ENCODE measurements at regions not wholly inside any gene's neighbourhood (a gene's known extent, or its start where the extent isn't known, plus 50 kb on each side); places are given as distances from the start of the nearest gene placed in this dataset.
A peak's percentile ranks its signal among the peaks of the same experiment; 100 is the strongest.

GRCh38 chr1:201610858-201611257 is 71.9 kb downstream of the NAV1 start:
- DNase-seq (ENCODE audit: low read depth): no peak

GRCh38 chr1:201612645-201613044 is 73.7 kb downstream of the NAV1 start:
- DNase-seq (ENCODE audit: low read depth): no peak

- DNase-seq (ENCODE audit: low read depth): no peak
Observed at GRCh38 chr1:201614262-201615015, 75.5 kb downstream of the NAV1 start.

- no peak for DNase-seq (ENCODE audit: low read depth)
Observed at GRCh38 chr1:201617157-201617556, 78.2 kb downstream of the NAV1 start.

GRCh38 chr1:201618389-201618788 is 79.5 kb downstream of the NAV1 start:
- DNase-seq (ENCODE audit: low read depth): no peak

- DNase-seq (ENCODE audit: low read depth): no peak
Observed at GRCh38 chr1:201618905-201619304, 80.0 kb downstream of the NAV1 start.

- DNase-seq (ENCODE audit: low read depth): peak; percentile 72
Observed at GRCh38 chr1:201619513-201619912, 80.6 kb downstream of the NAV1 start.

GRCh38 chr1:201622353-201622752 is 83.4 kb downstream of the NAV1 start:
- no peak for DNase-seq (ENCODE audit: low read depth)

- no peak for DNase-seq (ENCODE audit: low read depth)
Observed at GRCh38 chr1:201622824-201623223, 83.9 kb downstream of the NAV1 start.

- no peak for DNase-seq (ENCODE audit: low read depth)
Observed at GRCh38 chr1:201624741-201625225, 85.9 kb downstream of the NAV1 start.

- peak; percentile 97 for DNase-seq (ENCODE audit: low read depth)
Observed at GRCh38 chr1:201625226-201625761, 86.4 kb downstream of the NAV1 start.

- no peak for DNase-seq (ENCODE audit: low read depth)
Observed at GRCh38 chr1:201625851-201626251, 86.9 kb downstream of the NAV1 start.

- no peak for DNase-seq (ENCODE audit: low read depth)
Observed at GRCh38 chr1:201626629-201627275, 87.8 kb downstream of the NAV1 start.

- DNase-seq (ENCODE audit: low read depth): no peak
Observed at GRCh38 chr1:201628490-201628889, 89.6 kb downstream of the NAV1 start.

GRCh38 chr1:201630582-201630981 is 91.7 kb downstream of the NAV1 start:
- no peak for DNase-seq (ENCODE audit: low read depth)

GRCh38 chr1:201631037-201631436 is 92.1 kb downstream of the NAV1 start:
- no peak for DNase-seq (ENCODE audit: low read depth)

GRCh38 chr1:201632364-201632952 is 93.5 kb downstream of the NAV1 start:
- no peak for DNase-seq (ENCODE audit: low read depth)

GRCh38 chr1:201633297-201633696 is 94.4 kb downstream of the NAV1 start:
- no peak for DNase-seq (ENCODE audit: low read depth)

GRCh38 chr1:201633811-201634210 is 94.9 kb downstream of the NAV1 start:
- no peak for DNase-seq (ENCODE audit: low read depth)

GRCh38 chr1:201634261-201634660 is 95.3 kb downstream of the NAV1 start:
- DNase-seq (ENCODE audit: low read depth): peak; percentile 66

- DNase-seq (ENCODE audit: low read depth): no peak
Observed at GRCh38 chr1:201636097-201636496, 97.2 kb downstream of the NAV1 start.

- peak; percentile 95 for DNase-seq (ENCODE audit: low read depth)
Observed at GRCh38 chr1:201636510-201636971, 97.6 kb downstream of the NAV1 start.
